ENCODE measurements at regions not wholly inside any gene's neighbourhood (a gene's known extent, or its start where the extent isn't known, plus 50 kb on each side); places are given as distances from the start of the nearest gene placed in this dataset.
A peak's percentile ranks its signal among the peaks of the same experiment; 100 is the strongest.

DNA sequence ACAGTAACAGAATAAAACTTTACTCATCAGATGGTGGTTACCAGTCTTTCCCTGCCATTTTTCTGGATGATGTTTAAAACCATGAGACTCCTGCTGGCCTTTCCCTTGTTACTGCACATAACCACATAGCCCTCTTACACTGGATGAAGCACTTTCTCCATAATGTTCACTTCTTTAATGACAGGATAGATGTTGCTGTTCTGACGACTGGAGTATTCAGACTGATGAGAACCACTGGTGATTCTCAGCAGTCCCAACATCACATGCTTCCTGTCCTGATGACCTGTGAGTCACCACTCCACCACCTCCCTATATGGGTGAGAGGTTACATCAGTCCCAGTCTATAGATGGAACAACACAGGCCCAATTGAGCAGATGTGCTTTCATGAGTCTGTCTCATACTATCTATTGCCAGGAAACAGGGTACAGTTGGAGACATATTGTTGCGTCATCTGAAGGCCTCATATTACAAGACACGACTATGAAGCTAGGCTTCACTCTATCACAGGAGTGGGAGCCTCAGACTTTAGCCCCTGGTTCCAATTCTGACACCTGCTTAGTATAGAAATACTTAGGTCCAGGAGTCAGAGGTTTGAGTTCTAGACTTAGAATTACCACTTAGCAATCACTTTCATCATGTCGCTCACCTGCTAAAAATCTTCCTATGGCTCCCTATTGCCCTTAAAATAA, 145.7 kb upstream of the KLF7 start (continued):
- TF ChIP-seq, protein P1, sequence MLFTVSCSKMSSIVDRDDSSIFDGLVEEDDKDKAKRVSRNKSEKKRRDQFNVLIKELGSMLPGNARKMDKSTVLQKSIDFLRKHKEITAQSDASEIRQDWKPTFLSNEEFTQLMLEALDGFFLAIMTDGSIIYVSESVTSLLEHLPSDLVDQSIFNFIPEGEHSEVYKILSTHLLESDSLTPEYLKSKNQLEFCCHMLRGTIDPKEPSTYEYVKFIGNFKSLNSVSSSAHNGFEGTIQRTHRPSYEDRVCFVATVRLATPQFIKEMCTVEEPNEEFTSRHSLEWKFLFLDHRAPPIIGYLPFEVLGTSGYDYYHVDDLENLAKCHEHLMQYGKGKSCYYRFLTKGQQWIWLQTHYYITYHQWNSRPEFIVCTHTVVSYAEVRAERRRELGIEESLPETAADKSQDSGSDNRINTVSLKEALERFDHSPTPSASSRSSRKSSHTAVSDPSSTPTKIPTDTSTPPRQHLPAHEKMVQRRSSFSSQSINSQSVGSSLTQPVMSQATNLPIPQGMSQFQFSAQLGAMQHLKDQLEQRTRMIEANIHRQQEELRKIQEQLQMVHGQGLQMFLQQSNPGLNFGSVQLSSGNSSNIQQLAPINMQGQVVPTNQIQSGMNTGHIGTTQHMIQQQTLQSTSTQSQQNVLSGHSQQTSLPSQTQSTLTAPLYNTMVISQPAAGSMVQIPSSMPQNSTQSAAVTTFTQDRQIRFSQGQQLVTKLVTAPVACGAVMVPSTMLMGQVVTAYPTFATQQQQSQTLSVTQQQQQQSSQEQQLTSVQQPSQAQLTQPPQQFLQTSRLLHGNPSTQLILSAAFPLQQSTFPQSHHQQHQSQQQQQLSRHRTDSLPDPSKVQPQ (CRISPR knock-in tag; IDR thresholded peaks at IDR 0.05; ENCODE audit: borderline replicate concordance): no peak
- TF ChIP-seq ZNF165 (CRISPR knock-in tag; IDR thresholded peaks at IDR 0.05; ENCODE audit: borderline replicate concordance) (no peak), CBFA2T3 (IDR thresholded peaks at IDR 0.05) (peak; percentile 26), ZNF316 (IDR thresholded peaks at IDR 0.05) (no peak), ZNF644 (tag; IDR thresholded peaks at IDR 0.05; ENCODE audit: low read depth) (peak; percentile 26; the same call in 1 of the 2 replicates), ZNF408 (CRISPR knock-in tag; IDR thresholded peaks at IDR 0.05; ENCODE audit: low read depth) (no peak), TEAD2 (tag; IDR thresholded peaks at IDR 0.05) (no peak), ZC3H4 (CRISPR knock-in tag; IDR thresholded peaks at IDR 0.05; ENCODE audit: borderline replicate concordance) (no peak), GTF2F1 (IDR thresholded peaks at IDR 0.05; ENCODE audit: low read depth, low read length) (no peak), MEF2A (IDR thresholded peaks at IDR 0.05; ENCODE audit: control insufficient read depth, low read depth, low read length) (no peak), ZNF696 (CRISPR knock-in tag; conservative IDR thresholded peaks at IDR 0.05) (no peak), NFE2L1 (tag; IDR thresholded peaks at IDR 0.05; ENCODE audit: borderline replicate concordance, low read depth) (no peak), PTBP1 (IDR thresholded peaks at IDR 0.05; ENCODE audit: low read depth, low read length) (no peak), ZNF778 (CRISPR knock-in tag; IDR thresholded peaks at IDR 0.05) (no peak), RBM17 (IDR thresholded peaks at IDR 0.05; ENCODE audit: borderline replicate concordance, low read depth, low read length) (no peak)
- TF ChIP-seq, protein P2, sequence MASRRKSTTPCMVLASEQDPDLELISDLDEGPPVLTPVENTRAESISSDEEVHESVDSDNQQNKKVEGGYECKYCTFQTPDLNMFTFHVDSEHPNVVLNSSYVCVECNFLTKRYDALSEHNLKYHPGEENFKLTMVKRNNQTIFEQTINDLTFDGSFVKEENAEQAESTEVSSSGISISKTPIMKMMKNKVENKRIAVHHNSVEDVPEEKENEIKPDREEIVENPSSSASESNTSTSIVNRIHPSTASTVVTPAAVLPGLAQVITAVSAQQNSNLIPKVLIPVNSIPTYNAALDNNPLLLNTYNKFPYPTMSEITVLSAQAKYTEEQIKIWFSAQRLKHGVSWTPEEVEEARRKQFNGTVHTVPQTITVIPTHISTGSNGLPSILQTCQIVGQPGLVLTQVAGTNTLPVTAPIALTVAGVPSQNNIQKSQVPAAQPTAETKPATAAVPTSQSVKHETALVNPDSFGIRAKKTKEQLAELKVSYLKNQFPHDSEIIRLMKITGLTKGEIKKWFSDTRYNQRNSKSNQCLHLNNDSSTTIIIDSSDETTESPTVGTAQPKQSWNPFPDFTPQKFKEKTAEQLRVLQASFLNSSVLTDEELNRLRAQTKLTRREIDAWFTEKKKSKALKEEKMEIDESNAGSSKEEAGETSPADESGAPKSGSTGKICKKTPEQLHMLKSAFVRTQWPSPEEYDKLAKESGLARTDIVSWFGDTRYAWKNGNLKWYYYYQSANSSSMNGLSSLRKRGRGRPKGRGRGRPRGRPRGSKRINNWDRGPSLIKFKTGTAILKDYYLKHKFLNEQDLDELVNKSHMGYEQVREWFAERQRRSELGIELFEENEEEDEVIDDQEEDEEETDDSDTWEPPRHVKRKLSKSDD (conservative IDR thresholded peaks at IDR 0.05; ENCODE audit: low read length): no peak
- TF ChIP-seq, protein P3, sequence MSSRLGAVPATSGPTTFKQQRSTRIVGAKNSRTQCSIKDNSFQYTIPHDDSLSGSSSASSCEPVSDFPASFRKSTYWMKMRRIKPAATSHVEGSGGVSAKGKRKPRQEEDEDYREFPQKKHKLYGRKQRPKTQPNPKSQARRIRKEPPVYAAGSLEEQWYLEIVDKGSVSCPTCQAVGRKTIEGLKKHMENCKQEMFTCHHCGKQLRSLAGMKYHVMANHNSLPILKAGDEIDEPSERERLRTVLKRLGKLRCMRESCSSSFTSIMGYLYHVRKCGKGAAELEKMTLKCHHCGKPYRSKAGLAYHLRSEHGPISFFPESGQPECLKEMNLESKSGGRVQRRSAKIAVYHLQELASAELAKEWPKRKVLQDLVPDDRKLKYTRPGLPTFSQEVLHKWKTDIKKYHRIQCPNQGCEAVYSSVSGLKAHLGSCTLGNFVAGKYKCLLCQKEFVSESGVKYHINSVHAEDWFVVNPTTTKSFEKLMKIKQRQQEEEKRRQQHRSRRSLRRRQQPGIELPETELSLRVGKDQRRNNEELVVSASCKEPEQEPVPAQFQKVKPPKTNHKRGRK (tag; IDR thresholded peaks at IDR 0.05): no peak
- TF ChIP-seq, protein P4, sequence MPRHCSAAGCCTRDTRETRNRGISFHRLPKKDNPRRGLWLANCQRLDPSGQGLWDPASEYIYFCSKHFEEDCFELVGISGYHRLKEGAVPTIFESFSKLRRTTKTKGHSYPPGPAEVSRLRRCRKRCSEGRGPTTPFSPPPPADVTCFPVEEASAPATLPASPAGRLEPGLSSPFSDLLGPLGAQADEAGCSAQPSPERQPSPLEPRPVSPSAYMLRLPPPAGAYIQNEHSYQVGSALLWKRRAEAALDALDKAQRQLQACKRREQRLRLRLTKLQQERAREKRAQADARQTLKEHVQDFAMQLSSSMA (CRISPR knock-in tag; IDR thresholded peaks at IDR 0.05): no peak
- TF ChIP-seq, protein P5, sequence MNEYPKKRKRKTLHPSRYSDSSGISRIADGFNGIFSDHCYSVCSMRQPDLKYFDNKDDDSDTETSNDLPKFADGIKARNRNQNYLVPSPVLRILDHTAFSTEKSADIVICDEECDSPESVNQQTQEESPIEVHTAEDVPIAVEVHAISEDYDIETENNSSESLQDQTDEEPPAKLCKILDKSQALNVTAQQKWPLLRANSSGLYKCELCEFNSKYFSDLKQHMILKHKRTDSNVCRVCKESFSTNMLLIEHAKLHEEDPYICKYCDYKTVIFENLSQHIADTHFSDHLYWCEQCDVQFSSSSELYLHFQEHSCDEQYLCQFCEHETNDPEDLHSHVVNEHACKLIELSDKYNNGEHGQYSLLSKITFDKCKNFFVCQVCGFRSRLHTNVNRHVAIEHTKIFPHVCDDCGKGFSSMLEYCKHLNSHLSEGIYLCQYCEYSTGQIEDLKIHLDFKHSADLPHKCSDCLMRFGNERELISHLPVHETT (CRISPR knock-in tag; conservative IDR thresholded peaks at IDR 0.05 in 1 of 2, IDR thresholded peaks at IDR 0.05 in 1 of 2): 0 out of 4 replicates have a peak, but pooled peaks of 1 of the 2 experiments have one; percentile 21

All from K562 (cell line).